ENCODE measurements at regions not wholly inside any gene's neighbourhood (a gene's known extent, or its start where the extent isn't known, plus 50 kb on each side); places are given as distances from the start of the nearest gene placed in this dataset.

- TF ChIP-seq GATA2 (IDR thresholded peaks at IDR 0.05; ENCODE audit: low read depth, low read length) = no peak
- no peak for TF ChIP-seq GATA3 (IDR thresholded peaks at IDR 0.05; ENCODE audit: low read depth, low read length)
These were observed 962.7 kb downstream of the GRIK2 start for GRCh38 chr6:102356170-102356569.

Measured in SH-SY5Y (cell line).